Stimulated activated CD4-positive, alpha-beta T cell treated with anti-CD3 and anti-CD28 coated beads, Interleukin-4, amount 100 ng/mL, for 4 hours (primary cell): ENCODE measurements at regions not wholly inside any gene's neighbourhood (a gene's known extent, or its start where the extent isn't known, plus 50 kb on each side); places are given as distances from the start of the nearest gene placed in this dataset.

ENCODE experiments used
- DNase-seq, 2 experiments: peaks; one replicate each; pipeline ENCODE4 v3.0.0-alpha.2; 2020

DNA sequence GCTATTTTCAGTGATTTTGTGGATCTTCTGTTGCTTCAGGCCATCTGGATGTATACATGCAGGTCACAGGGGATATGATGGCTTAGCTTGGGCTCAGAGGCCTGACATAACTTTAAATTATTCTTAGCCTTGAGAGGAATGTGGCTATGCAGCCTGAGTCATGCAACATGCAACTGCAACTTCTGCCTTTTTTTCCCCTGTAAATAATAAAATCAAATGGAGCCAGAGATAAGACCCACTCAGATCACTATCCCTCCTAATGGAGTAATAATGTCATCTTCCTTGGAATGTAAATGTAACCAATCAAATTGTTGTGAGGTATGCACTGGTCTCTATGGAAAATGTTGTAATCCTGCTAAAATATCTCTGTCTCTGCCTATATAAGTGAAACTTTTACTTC lies 54.9 kb downstream of the MAGEB17 start:
- DNase-seq = no peak

- DNase-seq = no peak
These were observed 56.1 kb downstream of the MAGEB17 start for GRCh38 chrX:16223385-16223784.

- no peak for DNase-seq
These were observed 71.9 kb downstream of the MAGEB17 start for GRCh38 chrX:16239211-16239610.

- DNase-seq = no peak
These were observed 73.1 kb downstream of the MAGEB17 start for GRCh38 chrX:16240231-16240905.

DNA sequence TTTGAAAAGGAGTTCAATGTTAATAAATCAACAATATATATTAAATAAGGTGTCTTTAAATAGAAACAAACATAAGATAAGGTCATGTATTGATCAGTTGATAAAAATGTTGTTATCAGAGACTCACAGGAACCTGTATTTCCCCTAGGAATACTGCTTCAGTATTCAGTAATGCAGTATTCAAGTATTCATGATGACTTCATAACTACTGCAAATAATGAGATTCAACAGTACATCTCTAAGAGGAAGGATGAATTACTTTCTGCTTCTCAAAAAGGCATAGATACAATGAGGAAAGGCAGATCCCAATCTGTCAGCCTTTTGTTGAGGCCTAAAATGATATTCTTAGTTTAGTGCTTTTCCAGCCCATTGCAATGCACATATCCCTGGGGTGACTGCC lies 73.7 kb downstream of the MAGEB17 start:
- no peak for DNase-seq

- no peak for DNase-seq
These were observed 83.0 kb downstream of the MAGEB17 start for GRCh38 chrX:16250296-16250695.

GRCh38 chrX:16251782-16252181 lies 84.5 kb downstream of the MAGEB17 start:
- no peak for DNase-seq

DNA sequence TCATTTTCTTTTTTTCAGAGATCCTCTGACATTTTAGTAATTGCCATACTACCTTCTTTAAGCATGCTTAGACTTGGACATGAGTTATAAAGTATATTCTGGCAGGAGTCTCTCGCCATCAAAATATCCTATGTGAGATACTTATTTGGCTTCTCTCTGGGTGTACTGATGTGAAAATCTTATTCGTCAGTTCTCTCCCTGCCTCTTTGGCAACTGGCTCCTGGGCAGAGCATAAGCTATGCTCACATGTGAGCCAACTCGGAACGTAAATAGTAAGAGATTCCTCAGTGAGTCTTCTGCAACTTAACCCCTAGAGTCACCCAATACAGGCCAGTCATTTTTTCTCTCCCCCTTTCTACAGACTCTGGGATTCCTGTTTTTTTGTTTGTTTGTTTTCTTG lies 91.6 kb downstream of the MAGEB17 start:
- no peak for DNase-seq

DNA sequence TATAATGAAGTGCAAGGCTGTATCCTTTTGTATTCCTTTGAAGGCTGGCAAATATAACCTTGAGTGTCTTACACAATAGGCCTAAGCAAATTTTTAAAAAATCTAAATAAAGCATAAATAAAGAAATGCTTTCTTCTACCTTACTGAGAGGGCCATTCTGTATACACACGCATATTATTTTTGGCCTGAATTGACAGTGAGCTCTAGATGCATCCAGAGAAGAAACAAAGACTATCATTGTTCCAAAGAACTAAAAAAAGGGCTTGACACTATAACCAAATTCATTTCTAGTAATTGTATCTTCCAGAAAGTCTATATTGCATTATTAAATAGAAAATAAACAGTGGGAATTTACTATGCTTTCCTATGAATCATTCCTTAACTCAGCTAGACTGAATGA lies 100.2 kb downstream of the MAGEB17 start:
- no peak for DNase-seq

DNA sequence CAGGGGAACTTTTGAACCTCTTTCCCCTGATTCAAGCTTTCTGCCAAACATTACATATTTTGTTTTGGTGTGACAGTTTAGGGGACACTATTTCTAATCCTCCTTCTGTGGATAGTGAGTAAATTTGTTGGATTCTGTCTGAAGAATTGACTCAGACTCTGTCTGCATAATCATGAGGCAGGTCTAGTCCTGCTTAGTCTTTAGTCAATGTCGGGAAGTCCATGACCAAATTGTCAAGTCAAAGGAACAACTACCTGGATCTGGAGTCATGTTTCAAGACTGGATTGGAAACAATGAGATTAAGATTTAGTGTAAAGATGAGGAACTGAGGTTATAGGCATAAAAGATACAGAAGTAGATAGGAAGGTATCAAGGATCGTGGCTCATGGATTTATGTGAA lies 100.9 kb downstream of the MAGEB17 start:
- DNase-seq = no peak

- DNase-seq = no peak
These were observed 111.6 kb downstream of the MAGEB17 start for GRCh38 chrX:16278927-16279326.

DNA sequence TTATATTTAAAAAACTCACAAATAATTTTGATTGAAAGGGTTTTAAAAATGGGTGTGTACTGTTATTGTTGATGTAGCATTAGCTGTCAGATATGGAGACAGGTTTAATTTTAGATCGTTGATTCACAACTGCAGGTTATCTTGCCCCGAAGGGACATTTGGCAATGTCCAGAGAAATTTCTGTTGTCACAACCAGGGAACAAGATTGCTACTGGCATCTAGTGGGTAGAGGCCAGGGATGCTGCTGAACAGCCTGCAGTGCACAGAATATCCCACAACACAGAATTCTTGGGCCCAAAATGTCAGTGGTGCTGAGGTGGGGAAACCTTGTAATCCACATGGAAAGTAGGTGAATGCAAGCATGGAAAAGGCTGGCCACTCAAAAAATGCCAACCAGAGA lies 114.9 kb downstream of the MAGEB17 start:
- DNase-seq = no peak

- DNase-seq = no peak
These were observed 117.6 kb downstream of the MAGEB17 start for GRCh38 chrX:16284842-16285241.

- no peak for DNase-seq
These were observed 123.7 kb downstream of the MAGEB17 start for GRCh38 chrX:16290997-16291396.

GRCh38 chrX:16300831-16301230 lies 133.6 kb downstream of the MAGEB17 start:
- DNase-seq = no peak

GRCh38 chrX:16304751-16305150 lies 137.5 kb downstream of the MAGEB17 start:
- no peak for DNase-seq

DNA sequence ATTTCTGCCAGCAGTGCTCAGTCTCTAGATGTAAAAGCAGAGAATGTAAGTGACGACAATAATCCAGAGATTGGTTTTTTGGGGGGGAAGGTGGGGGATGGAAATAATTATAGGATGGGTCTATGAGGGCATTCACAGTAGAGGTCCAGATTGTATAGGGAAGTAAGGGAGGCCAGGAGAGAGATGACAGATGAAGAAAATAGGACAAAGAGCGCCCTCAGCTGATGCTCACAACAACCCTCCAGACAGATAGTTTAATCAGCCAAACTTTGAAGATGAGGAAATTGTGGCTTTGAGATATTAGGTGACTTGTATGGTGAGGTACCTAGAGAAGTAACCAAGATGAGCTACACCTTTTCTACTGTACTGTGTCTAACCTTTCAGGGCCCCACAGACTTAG lies 137.9 kb downstream of the MAGEB17 start:
- DNase-seq = no peak

DNA sequence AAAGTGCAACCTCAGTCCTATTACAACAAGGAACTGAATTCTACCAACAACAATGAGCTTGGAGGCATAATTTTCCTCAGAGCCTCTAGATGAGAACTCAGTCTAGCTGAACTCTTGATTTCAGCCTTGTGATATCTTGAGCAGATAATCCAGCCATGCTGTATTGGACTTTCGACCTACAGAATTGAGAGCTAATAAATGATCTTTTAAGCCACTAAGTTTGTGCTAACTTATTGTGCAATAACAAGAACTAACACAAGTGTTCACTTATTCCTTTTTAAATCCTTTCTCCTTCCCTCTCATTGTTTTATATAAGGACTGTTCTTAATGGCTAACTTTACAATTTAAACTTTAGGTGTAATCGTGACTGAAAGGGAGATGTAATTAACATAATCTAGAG lies 140.7 kb downstream of the MAGEB17 start:
- DNase-seq = no peak

GRCh38 chrX:16308773-16309172 lies 141.5 kb downstream of the MAGEB17 start:
- no peak for DNase-seq

DNA sequence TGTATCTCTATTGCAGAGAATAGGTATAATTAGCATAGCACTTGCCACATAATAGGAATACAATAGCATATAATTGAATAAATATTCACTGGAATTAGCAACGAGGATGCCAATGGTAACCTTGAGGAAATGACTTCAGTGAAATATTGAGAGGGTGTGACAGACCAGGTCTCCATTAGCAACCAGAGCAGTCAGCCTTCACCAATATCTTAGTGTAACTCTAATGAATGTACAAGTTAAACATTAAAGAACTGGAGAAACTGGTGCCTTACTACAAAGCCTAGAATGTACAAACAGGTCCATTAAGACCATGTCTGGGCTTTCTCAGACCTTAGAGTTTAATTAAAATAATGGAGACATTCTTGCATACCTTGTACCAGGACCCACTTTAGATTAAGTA lies 143.0 kb downstream of the MAGEB17 start:
- no peak for DNase-seq

- DNase-seq = no peak
These were observed 144.4 kb downstream of the MAGEB17 start for GRCh38 chrX:16311671-16312070.

DNA sequence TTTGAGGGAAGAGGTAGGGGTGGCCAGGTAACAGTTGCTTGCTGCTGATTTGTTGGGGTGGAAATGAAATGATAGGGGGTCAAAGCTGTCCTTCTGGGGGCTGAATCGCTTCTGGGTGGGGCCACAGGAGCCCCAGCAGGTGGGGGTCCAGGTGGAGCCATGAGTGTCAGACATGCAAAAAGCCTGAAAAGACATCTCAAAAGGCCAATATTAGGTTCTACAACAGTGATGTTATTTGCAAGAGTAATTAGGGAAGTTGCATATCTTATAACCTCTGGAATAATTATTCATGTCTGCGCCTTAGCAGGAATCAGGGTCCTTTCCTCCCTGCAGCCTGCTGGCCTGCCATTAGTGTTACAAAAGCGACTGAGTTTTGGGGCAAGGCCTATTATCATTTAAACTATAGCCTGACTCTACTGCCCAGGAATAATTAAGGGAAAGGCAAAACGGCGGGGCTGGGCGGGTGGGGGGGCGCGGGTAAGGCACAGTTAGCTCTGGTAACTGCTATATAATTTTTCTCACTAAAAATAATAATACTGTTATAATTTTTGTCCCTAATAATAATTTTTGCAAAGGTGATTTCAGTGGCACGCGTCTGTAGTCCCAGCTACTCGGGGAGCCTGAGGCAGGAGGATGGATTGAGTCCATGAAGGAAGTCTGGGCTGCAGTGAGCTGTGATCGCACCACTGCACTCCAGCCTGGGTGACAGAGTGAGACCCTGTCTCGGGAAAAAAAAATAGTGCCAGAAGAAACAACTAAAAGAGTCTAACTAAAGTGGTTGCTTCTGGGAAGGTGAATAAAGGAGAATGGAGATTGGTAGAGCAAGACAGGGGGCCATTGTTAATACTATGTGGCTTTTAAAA lies 145.7 kb downstream of the MAGEB17 start:
- no peak for DNase-seq

GRCh38 chrX:16316331-16316730 lies 149.1 kb downstream of the MAGEB17 start:
- no peak for DNase-seq

DNA sequence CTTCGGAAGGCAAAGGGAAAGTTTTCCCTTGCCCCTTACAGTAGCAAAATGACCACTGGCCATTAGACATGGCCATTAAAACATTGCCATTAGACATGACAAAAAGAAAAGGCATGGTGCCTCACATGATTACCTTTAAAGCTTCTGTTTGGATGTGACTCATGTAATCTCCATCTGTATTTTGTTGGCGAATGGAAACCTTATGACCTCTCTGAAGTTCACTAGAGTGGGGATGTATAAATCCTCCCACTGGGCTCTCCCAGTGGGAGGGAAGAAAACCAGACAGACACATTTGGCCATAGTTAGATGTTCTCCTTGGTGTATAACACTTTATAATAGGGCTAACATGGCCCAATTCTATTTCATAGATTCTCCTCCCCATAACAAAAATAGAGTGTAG lies 152.6 kb downstream of the MAGEB17 start:
- no peak for DNase-seq
